ENCODE measurements at regions not wholly inside any gene's neighbourhood (a gene's known extent, or its start where the extent isn't known, plus 50 kb on each side); places are given as distances from the start of the nearest gene placed in this dataset.

DNA sequence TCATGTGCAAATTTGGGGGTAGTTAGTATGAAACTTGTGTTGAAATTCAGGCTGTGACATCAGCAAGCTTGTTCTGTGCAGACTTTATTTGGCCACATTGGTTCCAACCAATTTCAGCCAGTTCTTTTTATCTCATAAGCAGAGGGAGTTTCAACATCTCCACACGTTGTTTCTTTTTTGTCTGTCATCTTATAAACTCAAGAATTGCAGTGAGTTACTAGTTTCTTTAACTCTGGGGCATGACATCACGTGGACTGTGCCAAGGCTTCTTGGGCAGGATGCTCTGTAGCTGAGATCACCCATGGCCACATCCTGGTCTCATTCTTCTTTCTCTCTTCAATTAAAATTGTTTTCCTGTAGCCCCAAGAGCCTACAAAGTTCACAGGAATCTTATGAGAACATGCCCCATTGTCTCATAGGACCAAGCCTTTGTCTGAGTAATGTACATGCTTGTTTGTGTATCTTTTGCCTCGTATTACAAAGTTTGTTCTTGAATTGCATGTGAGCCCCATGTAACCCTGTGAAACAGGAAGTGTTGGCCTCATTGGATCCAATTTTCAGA is 982.0 kb upstream of the TMEM132C start:
- Histone ChIP-seq H2AFZ (ENCODE audit: low read depth, low read length) (no peak overlapping the region), H3K4me1 (ENCODE audit: control insufficient read depth, extremely low read depth, insufficient read depth, low read length) (no peaks in the 10 kb centered on the region), H3K9me1 (replicated peaks; ENCODE audit: control insufficient read depth, extremely low read depth, insufficient read depth, low read length) (no peaks in the 10 kb centered on the region), H3K4me3 (replicated peaks in 1 of 3; ENCODE audit: insufficient read depth in 1 of 3, low read depth in 1 of 3, low read length in 3 of 3) (no peak overlapping the region), H3K9ac (replicated peaks; ENCODE audit: extremely low read depth, insufficient read depth, low read length) (no peak overlapping the region), H3K4me2 (ENCODE audit: insufficient read depth, low read length) (no peak overlapping the region), H3K27ac (ENCODE audit: insufficient read depth, low read depth, low read length) (peak overlapping the region; percentile 16), H3K27me3 (ENCODE audit: control insufficient read depth in 2 of 2, insufficient read depth in 2 of 2, low read length in 2 of 2) (no peaks in the 10 kb centered on the region), H3K36me3 (ENCODE audit: control insufficient read depth in 2 of 2, extremely low read depth in 1 of 2, insufficient read depth in 2 of 2, low read length in 2 of 2) (no peaks in the 10 kb centered on the region), H3K9me3 (replicated peaks; ENCODE audit: control insufficient read depth, insufficient read depth, low read length) (peaks cover 5% of the 10 kb centered on the region), H3K79me2 (ENCODE audit: control insufficient read depth, insufficient read depth, low read length) (no peaks in the 10 kb centered on the region), H4K20me1 (replicated peaks; ENCODE audit: control insufficient read depth, extremely low read depth, insufficient read depth, low read length) (no peaks in the 10 kb centered on the region)
- TF ChIP-seq GATA2 (IDR thresholded peaks at IDR 0.05; ENCODE audit: insufficient read depth, insufficient read length, low read depth, low read length) = no peak
- no peak for TF ChIP-seq POLR2AphosphoS5 (IDR thresholded peaks at IDR 0.05; ENCODE audit: insufficient read depth, low read depth, low read length)
- TF ChIP-seq POLR2A (IDR thresholded peaks at IDR 0.05; ENCODE audit: low read depth, low read length) = no peak
- TF ChIP-seq, protein P1, sequence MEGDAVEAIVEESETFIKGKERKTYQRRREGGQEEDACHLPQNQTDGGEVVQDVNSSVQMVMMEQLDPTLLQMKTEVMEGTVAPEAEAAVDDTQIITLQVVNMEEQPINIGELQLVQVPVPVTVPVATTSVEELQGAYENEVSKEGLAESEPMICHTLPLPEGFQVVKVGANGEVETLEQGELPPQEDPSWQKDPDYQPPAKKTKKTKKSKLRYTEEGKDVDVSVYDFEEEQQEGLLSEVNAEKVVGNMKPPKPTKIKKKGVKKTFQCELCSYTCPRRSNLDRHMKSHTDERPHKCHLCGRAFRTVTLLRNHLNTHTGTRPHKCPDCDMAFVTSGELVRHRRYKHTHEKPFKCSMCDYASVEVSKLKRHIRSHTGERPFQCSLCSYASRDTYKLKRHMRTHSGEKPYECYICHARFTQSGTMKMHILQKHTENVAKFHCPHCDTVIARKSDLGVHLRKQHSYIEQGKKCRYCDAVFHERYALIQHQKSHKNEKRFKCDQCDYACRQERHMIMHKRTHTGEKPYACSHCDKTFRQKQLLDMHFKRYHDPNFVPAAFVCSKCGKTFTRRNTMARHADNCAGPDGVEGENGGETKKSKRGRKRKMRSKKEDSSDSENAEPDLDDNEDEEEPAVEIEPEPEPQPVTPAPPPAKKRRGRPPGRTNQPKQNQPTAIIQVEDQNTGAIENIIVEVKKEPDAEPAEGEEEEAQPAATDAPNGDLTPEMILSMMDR (IDR thresholded peaks at IDR 0.05; ENCODE audit: extremely low read depth in 1 of 2, insufficient read depth in 1 of 2, low read depth in 1 of 2, low read length in 2 of 2) = no peak
- no peak for TF ChIP-seq EZH2 (IDR thresholded peaks at IDR 0.05; ENCODE audit: borderline replicate concordance, low read depth, low read length, severe bottlenecking)
- intact Hi-C loops (cut with micrococcal nuclease) = no loop called here
- no peak for FAIRE-seq
- dilution Hi-C loops (cut with MboI; ENCODE audit: extremely low pct_ligation_motif_present, low sequenced_read_pairs) = no loop called here
- ChIA-PET CTCF (no interaction called here), POLR2A (no interaction called here)
- no TSS peak for BruUV-seq (replicated peaks)
- peak; percentile 3 for DNase-seq (ENCODE audit: low read depth, low spot score)

GRCh38 chr12:127286281-127286680 is 980.7 kb upstream of the TMEM132C start:
- POLR2A ChIA-PET = no interaction called here
- Histone ChIP-seq H2AFZ (ENCODE audit: low read depth, low read length) (no peak overlapping the region), H3K4me1 (ENCODE audit: control insufficient read depth, extremely low read depth, insufficient read depth, low read length) (no peaks in the 10 kb centered on the region), H3K9me3 (replicated peaks; ENCODE audit: control insufficient read depth, insufficient read depth, low read length) (peaks cover 8% of the 10 kb centered on the region), H3K79me2 (ENCODE audit: control insufficient read depth, insufficient read depth, low read length) (no peaks in the 10 kb centered on the region), H3K4me3 (replicated peaks in 1 of 3; ENCODE audit: insufficient read depth in 1 of 3, low read depth in 1 of 3, low read length in 3 of 3) (no peak overlapping the region), H3K36me3 (ENCODE audit: control insufficient read depth in 2 of 2, extremely low read depth in 1 of 2, insufficient read depth in 2 of 2, low read length in 2 of 2) (no peaks in the 10 kb centered on the region), H3K4me2 (ENCODE audit: insufficient read depth, low read length) (no peak overlapping the region), H4K20me1 (replicated peaks; ENCODE audit: control insufficient read depth, extremely low read depth, insufficient read depth, low read length) (no peaks in the 10 kb centered on the region), H3K27ac (ENCODE audit: insufficient read depth, low read depth, low read length) (no peak overlapping the region), H3K9me1 (replicated peaks; ENCODE audit: control insufficient read depth, extremely low read depth, insufficient read depth, low read length) (no peaks in the 10 kb centered on the region), H3K9ac (replicated peaks; ENCODE audit: extremely low read depth, insufficient read depth, low read length) (no peak overlapping the region), H3K27me3 (ENCODE audit: control insufficient read depth in 2 of 2, insufficient read depth in 2 of 2, low read length in 2 of 2) (no peaks in the 10 kb centered on the region)
- BruUV-seq (replicated peaks) = no TSS peak
- FAIRE-seq (no peak), DNase-seq (ENCODE audit: low read depth, low spot score) (no peak)
- TF ChIP-seq, protein P2, sequence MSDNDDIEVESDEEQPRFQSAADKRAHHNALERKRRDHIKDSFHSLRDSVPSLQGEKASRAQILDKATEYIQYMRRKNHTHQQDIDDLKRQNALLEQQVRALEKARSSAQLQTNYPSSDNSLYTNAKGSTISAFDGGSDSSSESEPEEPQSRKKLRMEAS (IDR thresholded peaks at IDR 0.05; ENCODE audit: insufficient read depth, insufficient read length) = no peak
- TF ChIP-seq MYC (IDR thresholded peaks at IDR 0.05; ENCODE audit: low read depth, low read length) (no peak), FOS (IDR thresholded peaks at IDR 0.05; ENCODE audit: borderline replicate concordance, insufficient read depth, low read length) (no peak), POLR2A (IDR thresholded peaks at IDR 0.05; ENCODE audit: low read depth, low read length) (no peak), GATA2 (IDR thresholded peaks at IDR 0.05; ENCODE audit: insufficient read depth, insufficient read length, low read depth, low read length) (no peak), JUN (IDR thresholded peaks at IDR 0.05; ENCODE audit: borderline replicate concordance, insufficient read depth, insufficient read length, low read depth) (no peak), POLR2AphosphoS5 (IDR thresholded peaks at IDR 0.05; ENCODE audit: insufficient read depth, low read depth, low read length) (no peak), EZH2 (IDR thresholded peaks at IDR 0.05; ENCODE audit: borderline replicate concordance, low read depth, low read length, severe bottlenecking) (no peak)
- TF ChIP-seq, protein P1 (IDR thresholded peaks at IDR 0.05; ENCODE audit: extremely low read depth in 1 of 2, insufficient read depth in 1 of 2, low read depth in 1 of 2, low read length in 2 of 2) = no peak
- intact Hi-C loops (cut with micrococcal nuclease) (no loop called here), dilution Hi-C loops (cut with MboI; ENCODE audit: extremely low pct_ligation_motif_present, low sequenced_read_pairs) (no loop called here)
- CTCF ChIA-PET = no interaction called here

Measured in endothelial cell of umbilical vein (primary cell).